Renal cortical epithelial cell (primary cell): ENCODE measurements at regions not wholly inside any gene's neighbourhood (a gene's known extent, or its start where the extent isn't known, plus 50 kb on each side); places are given as distances from the start of the nearest gene placed in this dataset.

Source experiments
- DNase-seq: peaks from one replicate; pipeline ENCODE4 v3.0.0-alpha.2; 2011; ENCODE audit warnings: low read depth

- DNase-seq: no peak
Measured at GRCh38 chr2:158732573-158733429, 62.3 kb upstream of the DAPL1 start.

- DNase-seq: peak; percentile 69
Measured at GRCh38 chr2:158733430-158733755, 61.7 kb upstream of the DAPL1 start.

GRCh38 chr2:158734442-158734841, 60.7 kb upstream of the DAPL1 start:
- DNase-seq: no peak

DNA sequence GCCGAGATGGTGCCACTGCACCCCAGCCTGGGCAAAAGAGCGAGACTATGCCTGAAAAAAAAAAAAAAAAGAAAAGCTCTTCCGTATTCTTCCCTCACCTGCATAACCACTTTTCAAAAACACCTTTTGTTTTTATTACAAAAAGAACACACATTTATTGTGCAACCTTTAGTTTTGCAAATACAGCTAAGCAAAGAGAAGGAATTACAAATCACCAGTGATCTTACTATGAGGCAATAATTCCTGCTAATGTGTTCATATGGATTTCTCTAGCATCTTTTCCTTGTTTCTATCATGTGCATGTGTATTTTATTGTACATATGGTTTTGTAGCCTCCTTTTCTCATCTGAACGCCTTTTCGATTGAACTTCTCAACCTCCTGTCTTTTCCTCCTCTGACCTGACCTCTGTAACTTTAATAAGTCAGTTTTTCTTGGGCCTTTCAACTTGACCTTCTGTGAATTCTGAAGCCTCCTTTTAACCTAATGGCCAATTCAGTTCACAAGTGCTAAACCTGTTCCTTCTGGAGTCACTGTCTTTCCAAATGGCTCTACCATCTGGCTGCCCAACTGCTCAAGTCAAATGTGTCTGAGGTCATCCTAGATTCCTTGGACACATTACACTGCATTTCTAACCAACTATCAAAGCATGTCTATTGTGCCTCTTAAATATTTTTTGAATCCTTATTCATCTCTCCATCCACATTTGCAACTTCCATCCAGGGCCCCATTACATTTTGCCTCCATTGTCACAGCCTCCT, 59.1 kb upstream of the DAPL1 start:
- no peak for DNase-seq

DNA sequence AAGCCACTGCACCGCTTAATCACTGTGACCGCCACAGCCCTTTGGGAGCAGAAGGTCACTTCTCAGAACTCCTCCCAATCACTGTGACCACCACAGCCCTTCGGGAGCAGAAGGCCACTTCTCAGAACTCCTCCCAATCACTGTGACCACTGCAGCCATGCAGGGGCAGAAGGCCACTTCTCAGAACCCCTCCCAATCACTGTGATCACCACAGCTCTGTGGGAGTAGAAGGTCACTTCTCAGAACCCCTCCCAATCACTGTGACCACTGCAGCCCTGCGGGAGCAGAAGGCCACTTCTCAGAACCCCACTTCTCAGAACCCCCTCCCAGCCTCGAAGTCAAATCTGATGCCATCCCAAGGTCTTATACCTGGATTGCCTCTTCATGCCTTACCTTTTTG, 56.8 kb upstream of the DAPL1 start:
- DNase-seq: no peak

GRCh38 chr2:158740127-158740526, 55.0 kb upstream of the DAPL1 start:
- peak; percentile 75 for DNase-seq

- peak; percentile 75 for DNase-seq
Measured at GRCh38 chr2:158740621-158741020, 54.5 kb upstream of the DAPL1 start.

DNA sequence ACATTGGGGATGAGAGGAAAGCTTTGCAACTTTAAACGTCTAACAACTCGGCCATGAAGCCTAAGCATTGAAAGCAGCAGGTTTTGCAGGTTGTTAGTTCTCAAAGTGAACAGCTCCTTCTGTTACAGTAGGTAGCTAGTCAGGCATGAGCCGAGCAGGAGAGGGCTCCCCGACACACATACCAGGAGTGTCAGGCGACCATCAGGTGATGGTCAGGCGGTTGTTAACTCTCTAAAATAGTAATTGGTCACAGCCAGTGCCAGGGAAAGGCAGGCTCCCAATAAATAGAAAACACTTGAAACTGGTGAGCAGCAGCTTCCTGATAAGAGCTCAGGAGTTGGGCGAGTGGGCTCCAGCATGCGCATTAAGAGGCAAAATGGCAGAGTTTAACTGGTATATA, 53.5 kb upstream of the DAPL1 start:
- DNase-seq: no peak

DNA sequence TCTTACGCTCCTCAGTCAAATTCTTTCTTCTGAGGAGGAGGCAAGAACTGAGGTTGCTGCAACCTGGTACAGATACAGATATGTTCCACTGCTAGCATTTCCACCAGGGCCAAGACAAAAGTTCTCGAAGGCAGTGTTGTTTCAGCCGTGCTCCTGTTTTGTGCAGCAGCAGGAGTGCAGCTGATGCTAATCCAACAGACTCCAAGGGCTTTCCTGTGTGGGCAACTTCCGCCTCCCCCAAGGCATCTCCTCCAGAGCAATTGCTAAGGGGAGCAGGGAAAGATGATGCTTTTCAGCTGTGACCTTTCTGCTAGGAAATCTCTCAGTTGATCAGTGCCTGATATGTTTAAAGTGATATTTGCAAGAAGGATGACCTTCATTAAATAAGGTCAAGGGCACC, 52.6 kb upstream of the DAPL1 start:
- no peak for DNase-seq

DNA sequence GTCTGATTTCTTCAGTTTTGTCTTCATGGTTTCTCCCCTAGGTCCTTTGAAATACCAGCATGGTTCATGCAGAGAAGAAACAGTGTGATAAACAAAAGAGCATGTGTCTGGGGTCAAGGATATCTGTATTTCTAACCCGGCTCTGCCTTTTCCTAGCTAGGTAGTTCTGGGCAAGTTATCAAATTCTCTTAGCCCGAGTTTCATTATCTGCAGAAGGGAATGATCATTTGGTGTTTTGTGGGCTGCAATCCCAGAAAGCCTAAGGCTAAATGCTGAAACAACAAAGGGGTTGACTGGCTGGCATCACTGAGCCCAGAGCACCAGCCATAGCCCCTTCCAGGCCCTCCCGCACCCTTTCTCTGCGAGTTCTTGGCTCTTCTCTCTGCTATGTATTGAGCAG, 51.7 kb upstream of the DAPL1 start:
- no peak for DNase-seq

DNA sequence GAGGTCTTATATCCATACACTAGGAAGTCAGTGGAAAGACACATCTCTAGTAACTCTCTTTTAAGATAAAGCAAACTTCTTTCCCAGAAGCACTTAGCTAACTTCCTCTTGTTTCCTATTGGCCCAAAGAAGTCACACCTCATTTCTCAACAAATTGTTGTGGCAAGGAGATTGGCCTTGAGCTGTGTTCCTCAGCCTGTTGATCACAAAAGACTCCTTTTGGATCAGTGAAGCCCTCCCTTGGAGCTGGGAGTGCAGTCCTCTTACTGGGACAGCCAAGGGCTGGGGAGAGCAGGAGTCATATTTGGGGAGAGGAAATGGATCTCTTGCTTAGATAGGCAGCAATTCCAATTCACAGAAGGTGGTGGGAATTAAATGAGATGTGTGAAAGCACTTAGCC, 51.2 kb upstream of the DAPL1 start:
- DNase-seq: peak; percentile 26

DNA sequence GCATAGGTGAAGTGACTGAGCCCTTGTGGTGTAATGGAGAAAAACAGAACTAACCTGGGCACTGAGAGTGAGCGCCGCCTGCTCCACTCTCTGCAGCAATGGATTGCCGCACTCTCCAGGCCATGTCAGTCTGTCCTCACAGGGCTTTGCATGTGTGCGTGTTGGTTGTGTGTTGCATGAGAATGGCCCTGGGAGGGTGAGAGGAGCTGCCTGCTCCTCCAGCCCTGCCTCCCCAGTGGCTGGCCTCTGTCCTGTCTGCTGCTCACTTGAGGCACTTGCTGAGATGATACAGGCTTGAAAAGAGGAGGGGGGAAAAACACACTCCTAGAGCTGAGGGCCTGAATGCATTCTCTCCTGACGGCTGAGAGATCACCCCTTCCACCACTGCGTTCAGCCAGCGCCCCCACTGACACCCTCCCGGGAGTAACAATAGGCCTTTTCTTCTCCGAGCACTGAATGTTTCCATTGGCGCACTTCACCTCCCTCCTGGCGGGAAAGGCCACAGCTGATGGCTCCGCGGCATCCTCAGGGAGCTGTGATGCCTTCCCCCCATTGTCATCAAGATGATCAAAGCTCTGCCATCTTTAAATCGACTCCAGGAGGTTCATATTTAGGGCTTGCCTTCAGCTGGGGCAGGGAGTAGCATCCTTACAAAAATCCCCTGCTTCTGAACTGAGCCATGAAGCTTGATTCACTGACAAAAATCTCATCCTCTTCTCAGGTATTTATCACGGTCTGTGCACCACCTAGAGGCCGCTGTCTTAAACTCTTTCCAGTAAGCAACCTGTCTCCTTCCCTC, 49.9 kb upstream of the DAPL1 start:
- DNase-seq: peak; percentile 75
